Activated T-helper 17 cell treated with anti-CD3 and anti-CD28 coated beads, Interleukin-2, amount 50 U/mL, for 72 hours (primary cell): ENCODE measurements at regions not wholly inside any gene's neighbourhood (a gene's known extent, or its start where the extent isn't known, plus 50 kb on each side); places are given as distances from the start of the nearest gene placed in this dataset.

ENCODE experiments used
- ATAC-seq: fragments of 150-1000 bp; cut with Tn5 transposase; replicated peaks from 2 replicates; pipeline ENCODE4 v1.10.0; 2021; ENCODE audit warnings: mild to moderate bottlenecking, moderate library complexity
- H3K27ac Mint-ChIP-seq: one replicate; pipeline ENCODE4 v1.8.0; 2022; ENCODE audit warnings: mixed read lengths
- H3K27me3 Mint-ChIP-seq: one replicate; pipeline ENCODE4 v1.8.0; 2022; ENCODE audit warnings: mixed read lengths
- H3K36me3 Mint-ChIP-seq: one replicate; pipeline ENCODE4 v1.8.0; 2022; ENCODE audit warnings: low read depth, mild to moderate bottlenecking, mixed read lengths
- H3K4me1 Mint-ChIP-seq: one replicate; pipeline ENCODE4 v1.8.0; 2022; ENCODE audit warnings: mixed read lengths
- H3K4me3 Mint-ChIP-seq: one replicate; pipeline ENCODE4 v1.8.0; 2022; ENCODE audit warnings: mild to moderate bottlenecking, mixed read lengths
- H3K9me3 Mint-ChIP-seq: one replicate; pipeline ENCODE4 v1.8.0; 2022; ENCODE audit warnings: mixed read lengths

- Mint-ChIP-seq H3K36me3 (no peaks in the 10 kb centered on the region), H3K27me3 (no peaks in the 10 kb centered on the region), H3K27ac (no peak overlapping the region), H3K4me1 (no peaks in the 10 kb centered on the region), H3K4me3 (no peak overlapping the region), H3K9me3 (peaks cover 4% of the 10 kb centered on the region)
- no peak for ATAC-seq
Observed at GRCh38 chr1:191943684-191944083, 214.6 kb upstream of the RGS18 start.

- Mint-ChIP-seq H3K4me1 (no peaks in the 10 kb centered on the region), H3K27me3 (no peaks in the 10 kb centered on the region), H3K36me3 (no peaks in the 10 kb centered on the region), H3K9me3 (peaks cover 4% of the 10 kb centered on the region), H3K4me3 (no peak overlapping the region), H3K27ac (no peak overlapping the region)
- no peak for ATAC-seq
Observed at GRCh38 chr1:191953526-191953925, 204.7 kb upstream of the RGS18 start.

DNA sequence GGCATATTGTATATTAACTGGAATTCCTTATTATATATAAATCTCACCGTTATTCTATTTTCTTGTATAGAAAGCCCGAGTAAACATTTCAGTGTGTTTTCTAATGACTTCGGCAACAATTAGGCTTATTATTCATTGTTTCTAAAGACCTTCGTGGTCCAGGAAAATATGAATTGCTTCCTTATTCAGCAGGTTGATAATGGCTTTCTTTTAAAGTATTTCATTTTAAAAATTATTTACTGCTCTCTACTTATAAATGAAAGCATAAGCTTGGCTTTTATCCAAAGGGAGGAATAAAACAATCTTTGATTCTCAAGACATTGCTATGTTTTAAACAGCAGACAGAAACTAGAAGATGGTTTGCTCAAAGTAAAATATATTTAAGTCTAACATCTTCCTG is 198.4 kb upstream of the RGS18 start:
- Mint-ChIP-seq H3K9me3 (peaks cover 5% of the 10 kb centered on the region), H3K4me1 (no peaks in the 10 kb centered on the region), H3K4me3 (no peak overlapping the region), H3K27me3 (no peaks in the 10 kb centered on the region), H3K27ac (no peak overlapping the region), H3K36me3 (no peaks in the 10 kb centered on the region)
- ATAC-seq = no peak

DNA sequence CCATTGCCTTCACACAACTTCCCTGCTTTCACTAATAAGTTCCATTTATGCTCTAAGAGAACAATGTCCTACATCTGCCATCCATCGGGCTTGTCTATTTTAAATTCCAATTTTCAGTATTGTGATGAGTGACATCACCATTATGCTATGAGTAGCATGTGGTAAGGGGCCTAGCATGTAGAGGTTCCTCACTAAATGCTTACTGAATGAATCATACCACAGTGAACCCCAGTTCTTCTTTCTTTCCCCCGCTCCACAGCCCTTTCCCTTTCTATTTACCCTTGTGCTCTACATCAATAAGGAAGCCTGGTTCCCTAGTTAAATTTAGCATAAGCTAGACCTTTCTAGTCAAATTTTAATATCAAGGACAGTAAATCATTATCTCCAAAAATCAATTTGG is 195.0 kb upstream of the RGS18 start:
- no peaks in the 10 kb centered on the region for H3K4me1 Mint-ChIP-seq
- H3K36me3 Mint-ChIP-seq = no peaks in the 10 kb centered on the region
- H3K9me3 Mint-ChIP-seq = peaks cover 5% of the 10 kb centered on the region
- no peak overlapping the region for H3K27ac Mint-ChIP-seq
- H3K27me3 Mint-ChIP-seq = no peaks in the 10 kb centered on the region
- no peak overlapping the region for H3K4me3 Mint-ChIP-seq
- ATAC-seq = no peak

- no peaks in the 10 kb centered on the region for H3K4me1 Mint-ChIP-seq
Observed at GRCh38 chr1:191963781-191964455, 194.3 kb upstream of the RGS18 start.

DNA sequence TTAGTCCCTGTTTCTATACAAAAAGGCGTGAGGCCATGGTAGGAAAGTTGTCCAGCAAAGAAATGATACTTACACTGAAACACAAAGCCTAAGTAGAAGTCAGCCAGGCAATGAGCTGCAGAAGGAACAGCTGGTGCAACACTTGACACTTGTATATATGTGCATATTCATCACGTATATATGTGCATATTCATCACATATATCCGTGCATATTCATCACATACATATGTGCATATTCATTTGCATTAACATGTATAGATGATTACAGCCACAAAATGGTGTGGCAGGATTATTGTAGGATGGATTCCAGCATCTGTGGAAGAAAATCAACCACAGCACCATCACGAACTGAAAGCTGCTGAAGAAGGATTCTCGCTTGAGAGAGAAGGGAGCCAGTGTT is 189.0 kb upstream of the RGS18 start:
- no peaks in the 10 kb centered on the region for H3K9me3 Mint-ChIP-seq
- no peaks in the 10 kb centered on the region for H3K27me3 Mint-ChIP-seq
- no peak overlapping the region for H3K4me3 Mint-ChIP-seq
- H3K4me1 Mint-ChIP-seq = no peaks in the 10 kb centered on the region
- H3K27ac Mint-ChIP-seq = no peak overlapping the region
- no peak for ATAC-seq
- no peaks in the 10 kb centered on the region for H3K36me3 Mint-ChIP-seq

More at GRCh38 chr1:191963781-191964455, 194.3 kb upstream of the RGS18 start:
- Mint-ChIP-seq H3K9me3 (peaks cover 5% of the 10 kb centered on the region), H3K36me3 (no peaks in the 10 kb centered on the region), H3K27ac (no peak overlapping the region), H3K27me3 (no peaks in the 10 kb centered on the region), H3K4me3 (no peak overlapping the region)
- ATAC-seq = no peak

DNA sequence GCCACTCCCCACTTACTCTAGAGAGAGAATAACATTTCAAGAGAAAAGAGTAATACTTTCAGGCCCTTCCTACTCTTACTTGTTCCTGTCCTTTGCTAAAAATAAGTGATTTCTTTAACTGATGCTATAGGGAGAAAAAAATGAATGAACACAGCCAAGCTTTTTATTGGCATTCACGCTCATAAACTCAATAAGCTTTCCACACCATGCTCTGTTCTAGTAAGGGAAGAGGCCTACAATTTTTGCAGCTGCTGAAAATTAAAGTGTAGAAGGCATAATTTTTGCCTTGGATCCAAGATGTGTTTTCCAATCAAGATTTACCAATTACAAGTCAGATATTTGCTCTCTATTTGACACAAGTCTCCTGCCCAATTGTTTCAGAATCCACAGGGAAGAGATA is 188.1 kb upstream of the RGS18 start:
- H3K27me3 Mint-ChIP-seq = no peaks in the 10 kb centered on the region
- no peak for ATAC-seq

GRCh38 chr1:191971447-191971846 is 186.8 kb upstream of the RGS18 start:
- Mint-ChIP-seq H3K4me1 (no peaks in the 10 kb centered on the region), H3K27me3 (no peaks in the 10 kb centered on the region), H3K4me3 (no peak overlapping the region), H3K36me3 (no peaks in the 10 kb centered on the region), H3K9me3 (no peaks in the 10 kb centered on the region), H3K27ac (no peak overlapping the region)
- ATAC-seq = no peak

More for the DNA sequence above, 188.1 kb upstream of the RGS18 start:
- Mint-ChIP-seq H3K4me1 (no peaks in the 10 kb centered on the region), H3K4me3 (no peak overlapping the region), H3K36me3 (no peaks in the 10 kb centered on the region), H3K27ac (no peak overlapping the region), H3K9me3 (no peaks in the 10 kb centered on the region)

DNA sequence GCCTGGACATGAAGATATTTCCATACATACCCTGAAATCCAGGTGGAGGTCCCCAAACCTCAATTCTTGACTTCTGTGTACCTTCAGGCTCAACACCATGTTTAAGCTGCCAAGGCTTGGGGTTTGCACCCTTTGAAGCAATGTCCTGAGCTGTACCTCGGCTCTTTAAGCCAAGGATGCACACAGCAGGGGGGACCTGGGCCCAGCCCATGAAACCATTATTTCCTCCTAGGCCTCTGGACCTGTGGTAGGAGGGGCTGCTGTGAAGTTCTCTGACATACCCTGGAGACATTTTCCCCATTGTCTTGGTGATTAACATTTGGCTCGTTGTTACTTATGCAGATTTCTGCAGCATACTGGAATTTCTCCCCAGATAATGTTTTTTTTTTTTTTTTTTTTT is 184.3 kb upstream of the RGS18 start:
- Mint-ChIP-seq H3K4me1 (no peaks in the 10 kb centered on the region), H3K4me3 (no peak overlapping the region), H3K9me3 (no peaks in the 10 kb centered on the region), H3K27me3 (no peaks in the 10 kb centered on the region), H3K36me3 (no peaks in the 10 kb centered on the region), H3K27ac (no peak overlapping the region)
- ATAC-seq = no peak

GRCh38 chr1:191977874-191978506 is 180.3 kb upstream of the RGS18 start:
- no peaks in the 10 kb centered on the region for H3K27me3 Mint-ChIP-seq
- no peak for ATAC-seq
- H3K36me3 Mint-ChIP-seq = no peaks in the 10 kb centered on the region
- no peak overlapping the region for H3K4me3 Mint-ChIP-seq
- H3K27ac Mint-ChIP-seq = no peak overlapping the region
- H3K9me3 Mint-ChIP-seq = peaks cover 8% of the 10 kb centered on the region
- no peaks in the 10 kb centered on the region for H3K4me1 Mint-ChIP-seq

GRCh38 chr1:191984856-191985255 is 173.4 kb upstream of the RGS18 start:
- no peak overlapping the region for H3K4me3 Mint-ChIP-seq
- H3K27me3 Mint-ChIP-seq = no peaks in the 10 kb centered on the region
- ATAC-seq = no peak
- H3K9me3 Mint-ChIP-seq = peaks cover 17% of the 10 kb centered on the region
- H3K27ac Mint-ChIP-seq = no peak overlapping the region
- no peaks in the 10 kb centered on the region for H3K36me3 Mint-ChIP-seq
- H3K4me1 Mint-ChIP-seq = no peaks in the 10 kb centered on the region

GRCh38 chr1:191992118-191992517 is 166.1 kb upstream of the RGS18 start:
- no peak overlapping the region for H3K27ac Mint-ChIP-seq

GRCh38 chr1:191993549-191993948 is 164.7 kb upstream of the RGS18 start:
- no peaks in the 10 kb centered on the region for H3K36me3 Mint-ChIP-seq
- no peaks in the 10 kb centered on the region for H3K27me3 Mint-ChIP-seq
- H3K4me1 Mint-ChIP-seq = no peaks in the 10 kb centered on the region
- no peak for ATAC-seq
- H3K4me3 Mint-ChIP-seq = no peak overlapping the region
- H3K9me3 Mint-ChIP-seq = peaks cover 8% of the 10 kb centered on the region
- H3K27ac Mint-ChIP-seq = no peak overlapping the region

More at GRCh38 chr1:191992118-191992517, 166.1 kb upstream of the RGS18 start:
- no peak overlapping the region for H3K4me3 Mint-ChIP-seq
- ATAC-seq = no peak
- H3K36me3 Mint-ChIP-seq = no peaks in the 10 kb centered on the region
- H3K27me3 Mint-ChIP-seq = no peaks in the 10 kb centered on the region
- H3K9me3 Mint-ChIP-seq = peaks cover 3% of the 10 kb centered on the region
- H3K4me1 Mint-ChIP-seq = no peaks in the 10 kb centered on the region

DNA sequence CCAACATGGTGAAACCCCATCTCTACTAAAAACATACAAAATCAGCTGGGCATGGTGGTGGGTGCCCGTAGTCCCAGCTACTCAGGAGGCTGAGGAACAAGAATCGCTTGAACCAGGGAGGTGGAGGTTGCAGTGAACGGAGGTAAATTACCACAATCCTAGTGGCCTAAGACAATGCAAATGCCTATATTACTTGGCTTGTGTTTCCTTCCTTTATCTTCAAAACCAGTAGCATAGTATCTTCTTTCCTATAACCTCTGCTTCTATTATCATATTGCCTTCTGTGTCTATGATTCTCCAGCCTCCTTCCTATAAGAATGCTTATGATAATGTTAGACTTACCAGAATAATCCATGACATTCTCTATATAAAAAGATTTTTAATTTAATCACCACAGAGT is 156.2 kb upstream of the RGS18 start:
- no peaks in the 10 kb centered on the region for H3K4me1 Mint-ChIP-seq
- H3K27me3 Mint-ChIP-seq = no peaks in the 10 kb centered on the region
- no peak overlapping the region for H3K27ac Mint-ChIP-seq
- ATAC-seq = peak; percentile 31
- no peaks in the 10 kb centered on the region for H3K36me3 Mint-ChIP-seq
- no peak overlapping the region for H3K4me3 Mint-ChIP-seq
- peaks cover 4% of the 10 kb centered on the region for H3K9me3 Mint-ChIP-seq

DNA sequence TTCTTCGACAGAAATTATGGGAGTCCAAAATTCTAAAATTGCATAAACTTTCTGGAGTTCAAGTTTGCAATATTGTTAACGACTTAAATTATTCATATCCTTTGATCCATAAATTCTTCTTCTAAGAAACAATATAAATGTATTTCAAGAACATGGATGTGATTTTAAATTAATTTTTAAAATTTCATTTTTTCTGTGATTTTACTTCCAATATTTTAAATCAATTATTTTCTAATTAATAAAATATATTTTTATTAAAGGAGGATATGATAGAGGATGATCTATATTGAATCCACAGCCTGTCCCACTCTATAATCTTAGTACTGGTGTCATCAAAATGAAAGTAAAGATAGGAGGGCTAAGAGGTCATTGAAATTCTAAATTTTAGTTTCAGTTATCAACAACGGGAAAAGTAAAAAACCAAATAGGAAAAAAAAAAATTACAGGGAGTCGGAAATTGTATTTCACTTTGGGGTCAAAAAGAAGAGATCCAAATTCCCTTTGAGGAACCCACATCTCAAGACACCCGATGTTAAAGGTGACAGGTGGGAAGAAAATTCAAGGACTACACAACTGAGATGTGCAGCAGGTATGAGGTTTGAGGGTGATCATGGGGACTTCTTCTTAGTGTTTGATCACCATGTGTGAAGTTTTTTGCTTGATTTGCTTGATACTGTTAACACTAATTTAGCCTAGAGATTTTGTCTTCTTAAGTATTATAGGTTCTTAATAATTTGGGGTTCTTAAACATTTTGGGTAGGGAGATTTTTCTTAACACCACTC is 154.8 kb upstream of the RGS18 start:
- peak; percentile 32 for ATAC-seq
- Mint-ChIP-seq H3K4me1 (no peaks in the 10 kb centered on the region), H3K4me3 (no peak overlapping the region), H3K27ac (no peak overlapping the region), H3K9me3 (no peaks in the 10 kb centered on the region), H3K36me3 (no peaks in the 10 kb centered on the region), H3K27me3 (no peaks in the 10 kb centered on the region)
